T47D (cell line): ENCODE measurements at regions not wholly inside any gene's neighbourhood (a gene's known extent, or its start where the extent isn't known, plus 50 kb on each side); places are given as distances from the start of the nearest gene placed in this dataset.
"Not testable (repeated sequence)": the region's sequence is repeated elsewhere in the genome, so short reads cannot be mapped to it uniquely, and the experiment has no call there.

Source experiments
- DNase-seq, 2 experiments: peaks; one replicate each; pipeline versions ENCODE4 v3.0.0 to v3.0.0-alpha.2; 2011 to 2012; ENCODE audit warnings: low read depth in 1 of 2, low spot score in 1 of 2
- JUND ChIP-seq: IDR thresholded peaks from 2 replicates; pipeline ENCODE4 v1.6.1; 2012; ENCODE audit warnings: low read depth
- in situ Hi-C: cut with HindIII; loops from 2 replicates; pipeline ENCODE4 v1.10.0; 2016; ENCODE audit warnings: low sequenced_read_pairs, low pct_unique_long_range_greater_than_20kb

GRCh38 chr18:79598633-79599175 lies 80.9 kb upstream of the CTDP1 start:
- no peak for DNase-seq
- in situ Hi-C loops = no loop called here
- no peak for TF ChIP-seq JUND

GRCh38 chr18:79599441-79599931 lies 80.1 kb upstream of the CTDP1 start:
- in situ Hi-C loops = no loop called here
- DNase-seq = peak; percentile 33 to 51
- no peak for TF ChIP-seq JUND

GRCh38 chr18:79600141-79600540 lies 79.5 kb upstream of the CTDP1 start:
- no peak for TF ChIP-seq JUND
- in situ Hi-C loops = no loop called here
- DNase-seq = no peak

DNA sequence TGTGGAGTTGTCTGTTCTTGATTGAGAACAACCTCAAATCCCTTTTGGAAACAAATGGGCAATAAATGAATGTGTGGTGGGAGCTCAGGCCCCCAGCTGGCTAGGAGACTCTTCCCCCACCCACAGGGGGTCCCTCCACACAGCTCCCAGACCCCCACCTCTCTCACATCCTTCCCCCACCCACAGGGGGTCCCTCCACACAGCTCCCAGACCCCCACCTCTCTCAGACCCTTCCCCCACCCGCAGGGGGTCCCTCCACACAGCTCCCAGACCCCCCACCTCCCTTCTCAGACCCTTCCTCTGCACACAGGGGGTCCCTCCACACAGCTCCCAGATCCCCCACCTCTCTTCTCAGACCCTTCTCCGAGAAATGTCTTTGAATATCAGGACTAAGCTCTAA lies 79.0 kb upstream of the CTDP1 start:
- TF ChIP-seq JUND = no peak
- DNase-seq = no peak
- in situ Hi-C loops = no loop called here

DNA sequence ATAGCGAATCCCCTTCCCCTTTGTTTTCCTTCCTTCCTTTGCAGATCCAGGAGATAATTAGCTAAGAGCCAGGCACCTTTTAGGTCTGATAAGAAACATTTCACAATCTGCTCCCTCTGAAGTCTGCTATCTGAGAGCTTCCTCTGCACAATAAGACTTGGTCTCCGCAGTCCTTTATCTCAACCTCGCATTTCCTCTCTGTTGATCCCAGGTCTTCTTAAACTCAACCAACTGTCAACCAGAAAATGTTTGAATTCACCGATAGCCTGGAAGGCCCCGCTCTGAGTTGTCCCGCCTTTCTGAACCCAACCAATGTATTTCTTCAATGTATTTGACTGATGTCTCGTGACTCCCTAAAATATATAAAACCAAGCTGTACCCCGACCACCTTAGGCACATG lies 78.4 kb upstream of the CTDP1 start:
- DNase-seq = no peak
- in situ Hi-C loops = no loop called here
- no peak for TF ChIP-seq JUND

- in situ Hi-C loops = no loop called here
- DNase-seq = no peak
- TF ChIP-seq JUND = no peak
These were observed 76.0 kb upstream of the CTDP1 start for GRCh38 chr18:79603321-79604204.

GRCh38 chr18:79604205-79604912 lies 75.2 kb upstream of the CTDP1 start:
- in situ Hi-C loops = no loop called here
- TF ChIP-seq JUND = no peak
- DNase-seq = no peak

DNA sequence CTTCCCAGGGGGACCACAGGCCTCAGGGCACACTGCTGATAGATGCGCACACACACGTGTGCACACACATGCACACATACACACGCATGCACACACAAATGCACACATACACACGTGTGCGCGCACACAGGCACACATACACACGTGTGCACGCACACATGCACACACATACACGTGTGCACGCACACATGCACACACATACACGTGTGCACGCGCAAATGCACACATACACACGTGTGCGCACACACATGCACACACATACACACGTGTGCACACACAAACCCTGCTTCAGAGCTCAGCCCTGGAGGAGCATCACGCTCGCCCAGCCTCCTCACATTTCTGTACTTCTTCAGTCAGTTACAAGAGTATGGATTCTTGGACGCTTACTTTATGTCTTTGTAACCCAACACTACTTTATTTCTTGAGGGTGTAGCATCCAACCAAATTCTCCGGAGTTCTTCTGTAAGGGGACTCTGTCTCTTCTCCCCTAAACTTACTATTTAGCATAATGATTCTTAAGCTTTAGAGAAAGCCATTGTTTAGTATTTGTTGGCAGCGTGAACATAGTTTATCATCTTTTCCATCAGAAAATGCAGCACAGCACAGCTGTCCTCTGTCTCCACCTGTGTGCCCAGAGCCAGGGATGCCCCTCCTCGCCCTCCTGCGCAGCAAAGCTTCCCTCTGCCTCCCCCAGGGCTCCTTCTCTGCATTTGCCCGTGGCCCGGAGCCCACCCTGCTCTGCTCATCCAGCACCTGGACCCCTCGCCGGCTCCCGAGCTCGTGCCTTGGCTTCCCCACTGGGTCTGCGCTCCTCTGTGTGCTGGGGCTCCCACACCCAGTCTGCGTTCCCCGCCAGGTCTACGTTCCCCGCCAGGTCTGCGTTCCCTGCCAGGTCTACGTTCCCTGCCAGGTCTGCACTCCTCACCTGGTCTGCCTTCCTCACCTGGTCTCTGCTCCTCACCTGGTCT lies 74.4 kb upstream of the CTDP1 start:
- TF ChIP-seq JUND = no peak
- in situ Hi-C loops = no loop called here
- no peak for DNase-seq

DNA sequence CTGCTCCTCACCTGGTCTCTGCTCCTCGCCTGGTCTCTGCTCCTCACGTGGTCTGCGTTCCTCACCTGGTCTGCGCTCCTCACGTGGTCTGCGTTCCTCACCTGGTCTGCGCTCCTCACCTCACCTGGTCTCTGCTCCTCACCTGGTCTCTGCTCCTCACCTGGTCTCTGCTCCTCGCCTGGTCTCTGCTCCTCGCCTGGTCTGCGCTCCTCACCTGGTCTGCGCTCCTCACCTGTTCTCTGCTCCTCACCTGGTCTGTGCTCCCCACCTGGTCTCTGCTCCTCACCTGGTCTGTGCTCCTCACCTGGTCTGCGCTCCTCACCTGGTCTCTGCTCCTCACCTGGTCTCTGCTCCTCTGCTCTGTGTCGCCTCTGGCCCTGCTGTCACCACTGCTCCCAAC lies 73.5 kb upstream of the CTDP1 start:
- DNase-seq, in situ Hi-C loops: not testable (repeated sequence)

GRCh38 chr18:79606621-79607331 lies 72.8 kb upstream of the CTDP1 start:
- no peak for TF ChIP-seq JUND
- DNase-seq = no peak
- in situ Hi-C loops = no loop called here

DNA sequence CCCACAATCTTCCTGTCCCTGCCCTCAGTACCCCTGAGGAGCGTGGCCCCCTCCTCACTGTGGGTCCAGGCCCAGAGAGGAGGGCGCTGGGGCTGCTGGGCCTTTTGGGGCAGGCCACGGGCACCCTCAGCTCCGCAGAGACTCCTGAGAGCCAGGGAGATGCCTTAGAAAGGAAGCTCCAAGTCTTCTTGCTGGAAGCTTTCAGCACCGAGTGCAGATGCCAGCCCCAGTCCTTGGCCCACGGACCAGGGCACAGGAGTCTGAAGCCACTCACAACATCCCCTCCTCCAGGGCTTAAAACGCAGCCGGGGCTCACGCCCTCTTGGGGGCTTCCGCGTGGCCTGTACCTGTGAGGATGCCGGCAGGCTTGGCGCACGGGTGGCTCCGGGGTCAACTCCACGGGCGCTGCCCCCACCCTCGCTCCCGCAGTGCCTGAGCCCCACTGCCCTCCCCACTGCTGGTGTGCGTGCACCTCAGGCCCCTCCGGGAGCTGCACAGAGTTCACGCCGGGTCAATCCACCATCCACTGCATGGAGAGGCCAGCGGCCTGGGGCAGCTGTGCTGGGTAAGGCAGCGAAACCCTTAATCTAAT lies 72.1 kb upstream of the CTDP1 start:
- TF ChIP-seq JUND = no peak

More for the DNA sequence above, 72.1 kb upstream of the CTDP1 start:
- no peak for DNase-seq
- in situ Hi-C loops = no loop called here
